ENCODE measurements at regions not wholly inside any gene's neighbourhood (a gene's known extent, or its start where the extent isn't known, plus 50 kb on each side); places are given as distances from the start of the nearest gene placed in this dataset.
"Not testable (repeated sequence)": the region's sequence is repeated elsewhere in the genome, so short reads cannot be mapped to it uniquely, and the experiment has no call there.

- H3K4me2 ChIP-seq (ENCODE audit: low read length): no peak overlapping the region
- no peaks in the 10 kb centered on the region for H3K36me3 ChIP-seq (ENCODE audit: control insufficient read depth, low read length)
- no peak overlapping the region for H3K4me3 ChIP-seq (ENCODE audit: low read length)
- H3K9me3 ChIP-seq (ENCODE audit: control insufficient read depth, insufficient read depth, low read length): no peaks in the 10 kb centered on the region
- H3K79me2 ChIP-seq (ENCODE audit: control insufficient read depth, low read length): no peaks in the 10 kb centered on the region
- no peak overlapping the region for H3K27ac ChIP-seq (ENCODE audit: low read depth, low read length)
- H3F3A ChIP-seq (ENCODE audit: control insufficient read depth, insufficient read depth): no peaks in the 10 kb centered on the region
- TF ChIP-seq EZH2phosphoT487 (IDR thresholded peaks at IDR 0.05; ENCODE audit: borderline replicate concordance, low read length) (no peak), CTCF (IDR thresholded peaks at IDR 0.05; ENCODE audit: low read depth, low read length, poor library complexity, severe bottlenecking) (no peak)
- no peaks in the 10 kb centered on the region for H3K4me1 ChIP-seq (ENCODE audit: control insufficient read depth, low read length)
- no peaks in the 10 kb centered on the region for H3K9me2 ChIP-seq (replicated peaks; ENCODE audit: control insufficient read depth, low read length)
- no peaks in the 10 kb centered on the region for H3K27me3 ChIP-seq (ENCODE audit: control insufficient read depth, low read length)
- H4K20me1 ChIP-seq (ENCODE audit: control insufficient read depth, insufficient read depth, low read depth, low read length): no peaks in the 10 kb centered on the region
Observed at GRCh38 chr13:69028936-69029335, 1078.7 kb upstream of the ATXN8OS start.

- Histone ChIP-seq H3K4me3 (ENCODE audit: low read length) (no peak overlapping the region), H3F3A (ENCODE audit: control insufficient read depth, insufficient read depth) (no peaks in the 10 kb centered on the region)
- TF ChIP-seq EZH2phosphoT487 (IDR thresholded peaks at IDR 0.05; ENCODE audit: borderline replicate concordance, low read length) (no peak), CTCF (IDR thresholded peaks at IDR 0.05; ENCODE audit: low read depth, low read length, poor library complexity, severe bottlenecking) (no peak)
Observed at GRCh38 chr13:69020120-69020519, 1087.5 kb upstream of the ATXN8OS start.

GRCh38 chr13:69018173-69018572, 1089.5 kb upstream of the ATXN8OS start:
- H3K27ac ChIP-seq (ENCODE audit: low read depth, low read length); H3K4me2 ChIP-seq (ENCODE audit: low read length); H3K9me3 ChIP-seq (ENCODE audit: control insufficient read depth, insufficient read depth, low read length); H3K4me1 ChIP-seq (ENCODE audit: control insufficient read depth, low read length); H4K20me1 ChIP-seq (ENCODE audit: control insufficient read depth, insufficient read depth, low read depth, low read length); H3K36me3 ChIP-seq (ENCODE audit: control insufficient read depth, low read length); H3F3A ChIP-seq (ENCODE audit: control insufficient read depth, insufficient read depth); H3K9me2 ChIP-seq (replicated peaks; ENCODE audit: control insufficient read depth, low read length); H3K79me2 ChIP-seq (ENCODE audit: control insufficient read depth, low read length); H3K4me3 ChIP-seq (ENCODE audit: low read length); H3K27me3 ChIP-seq (ENCODE audit: control insufficient read depth, low read length): not testable (repeated sequence)

More at GRCh38 chr13:69020120-69020519, 1087.5 kb upstream of the ATXN8OS start:
- Histone ChIP-seq H4K20me1 (ENCODE audit: control insufficient read depth, insufficient read depth, low read depth, low read length) (no peaks in the 10 kb centered on the region), H3K9me3 (ENCODE audit: control insufficient read depth, insufficient read depth, low read length) (no peaks in the 10 kb centered on the region), H3K36me3 (ENCODE audit: control insufficient read depth, low read length) (no peaks in the 10 kb centered on the region), H3K4me1 (ENCODE audit: control insufficient read depth, low read length) (no peaks in the 10 kb centered on the region), H3K27ac (ENCODE audit: low read depth, low read length) (no peak overlapping the region), H3K79me2 (ENCODE audit: control insufficient read depth, low read length) (no peaks in the 10 kb centered on the region), H3K27me3 (ENCODE audit: control insufficient read depth, low read length) (no peaks in the 10 kb centered on the region), H3K4me2 (ENCODE audit: low read length) (no peak overlapping the region), H3K9me2 (replicated peaks; ENCODE audit: control insufficient read depth, low read length) (no peaks in the 10 kb centered on the region)

GRCh38 chr13:69010789-69011188, 1096.8 kb upstream of the ATXN8OS start:
- H3K4me2 ChIP-seq (ENCODE audit: low read length): no peak overlapping the region
- TF ChIP-seq EZH2phosphoT487 (IDR thresholded peaks at IDR 0.05; ENCODE audit: borderline replicate concordance, low read length): no peak
- TF ChIP-seq CTCF (IDR thresholded peaks at IDR 0.05; ENCODE audit: low read depth, low read length, poor library complexity, severe bottlenecking): no peak
- no peaks in the 10 kb centered on the region for H3K36me3 ChIP-seq (ENCODE audit: control insufficient read depth, low read length)
- no peaks in the 10 kb centered on the region for H3F3A ChIP-seq (ENCODE audit: control insufficient read depth, insufficient read depth)
- H3K27me3 ChIP-seq (ENCODE audit: control insufficient read depth, low read length): no peaks in the 10 kb centered on the region
- no peaks in the 10 kb centered on the region for H3K79me2 ChIP-seq (ENCODE audit: control insufficient read depth, low read length)
- no peaks in the 10 kb centered on the region for H3K9me3 ChIP-seq (ENCODE audit: control insufficient read depth, insufficient read depth, low read length)
- no peaks in the 10 kb centered on the region for H3K4me1 ChIP-seq (ENCODE audit: control insufficient read depth, low read length)
- no peaks in the 10 kb centered on the region for H4K20me1 ChIP-seq (ENCODE audit: control insufficient read depth, insufficient read depth, low read depth, low read length)
- H3K27ac ChIP-seq (ENCODE audit: low read depth, low read length): no peak overlapping the region
- H3K9me2 ChIP-seq (replicated peaks; ENCODE audit: control insufficient read depth, low read length): no peaks in the 10 kb centered on the region
- no peak overlapping the region for H3K4me3 ChIP-seq (ENCODE audit: low read length)

Data from DOHH2 (cell line).